Hematopoietic multipotent progenitor cell treated with erythropoietin and hydrocortisone succinate and interleukin-3 and kit ligand, for 6 days (in vitro differentiated cells): ENCODE measurements at regions not wholly inside any gene's neighbourhood (a gene's known extent, or its start where the extent isn't known, plus 50 kb on each side); places are given as distances from the start of the nearest gene placed in this dataset.

ENCODE experiments used
- DNase-seq: peaks from one replicate; pipeline ENCODE4 v3.0.0-alpha.2; 2015

DNA sequence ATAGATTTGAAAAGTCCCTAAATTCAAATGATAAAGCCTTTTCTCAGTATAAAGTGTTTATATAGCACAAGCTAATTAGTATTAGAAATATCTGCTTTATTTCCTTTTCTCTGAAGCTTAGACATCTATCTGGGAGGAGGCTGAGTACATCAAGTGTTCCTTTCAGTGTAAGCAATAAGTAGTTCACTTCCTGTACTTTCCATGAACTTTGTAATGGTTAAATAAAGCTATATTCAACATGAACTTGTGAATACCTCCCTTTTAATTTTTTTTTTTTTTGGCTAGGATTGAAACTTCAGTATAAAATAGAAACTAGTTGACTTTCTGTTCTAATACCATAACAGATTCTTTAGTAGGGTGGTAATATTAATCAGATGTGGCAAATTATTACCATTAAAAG, 190.9 kb downstream of the CENPW start:
- DNase-seq, result no peak

DNA sequence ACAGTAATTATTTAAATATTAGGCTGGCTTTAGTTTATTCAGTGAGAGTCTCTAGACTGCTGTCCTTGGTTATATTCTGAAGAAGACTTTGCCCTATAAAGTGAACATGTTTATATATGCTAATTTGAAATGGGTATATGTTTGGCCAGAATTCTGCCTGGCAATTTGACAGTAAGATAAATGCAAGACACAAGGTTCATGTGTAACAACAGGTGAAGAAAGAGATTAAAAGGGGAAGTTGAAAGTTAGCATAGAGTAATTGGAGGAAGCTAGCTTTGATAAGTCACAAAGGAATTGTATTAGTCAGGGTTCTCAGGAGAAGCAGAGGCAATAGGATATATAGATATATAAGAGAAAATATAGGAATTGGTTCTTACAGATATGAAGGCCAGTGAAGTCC, 191.4 kb downstream of the CENPW start:
- DNase-seq, result no peak

DNA sequence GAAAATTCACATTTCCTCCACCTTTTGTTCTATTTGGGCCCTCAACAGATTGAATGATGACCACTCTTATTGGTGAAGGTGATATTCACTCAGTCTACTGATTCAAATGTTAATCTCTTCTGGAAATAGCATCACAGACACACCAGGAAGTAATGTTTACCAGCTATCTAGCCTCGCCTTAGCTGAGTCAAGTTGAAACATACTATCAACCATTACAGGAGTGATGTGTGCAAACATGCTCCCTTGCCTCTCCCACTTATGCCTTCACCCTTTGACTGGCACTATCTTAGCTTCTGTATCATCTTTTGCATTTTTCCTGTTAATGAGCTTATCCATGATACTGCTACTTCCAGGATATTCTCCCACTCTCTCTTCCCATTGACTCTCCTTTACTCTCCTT, 191.9 kb downstream of the CENPW start:
- DNase-seq, result no peak

DNA sequence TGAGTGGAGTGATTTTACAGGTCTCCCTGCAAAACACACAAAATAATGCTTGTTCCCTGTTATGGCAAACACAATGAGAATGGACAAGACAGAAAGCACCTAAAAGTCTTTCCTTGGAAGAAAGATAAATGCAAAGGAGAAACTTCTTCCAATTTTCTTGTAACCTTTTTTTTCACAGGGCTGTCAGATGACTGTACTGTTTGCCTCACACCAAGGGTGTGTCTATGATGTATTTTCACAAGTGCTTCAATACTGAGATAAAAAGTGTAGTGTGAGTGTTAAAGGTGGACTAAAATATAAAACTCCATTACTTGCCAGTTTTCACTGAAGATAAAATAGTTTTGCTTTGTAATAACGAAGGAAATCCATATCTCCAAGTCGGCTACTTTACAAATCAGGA, 194.5 kb downstream of the CENPW start:
- no peak for DNase-seq

DNA sequence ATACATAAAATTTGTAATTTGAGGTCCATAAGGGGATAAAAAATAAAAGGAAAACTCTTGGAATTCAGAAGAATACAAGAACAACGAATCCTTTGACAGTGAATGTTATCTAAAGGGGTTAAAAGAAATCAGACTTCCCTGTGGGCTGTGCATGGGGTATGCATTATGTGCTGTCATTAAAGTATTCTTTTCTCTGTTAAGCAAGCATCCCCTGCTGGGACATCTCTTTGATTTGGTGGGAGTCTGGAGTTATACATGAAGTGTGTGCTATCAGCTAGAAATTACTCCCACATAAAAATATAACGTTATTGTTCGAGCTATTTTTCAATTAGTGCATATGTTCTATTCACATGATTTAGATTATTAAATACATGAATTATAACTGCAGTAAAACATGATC, 195.2 kb downstream of the CENPW start:
- no peak for DNase-seq

GRCh38 chr6:126535595-126535994, 195.7 kb downstream of the CENPW start:
- no peak for DNase-seq

GRCh38 chr6:126537061-126537816, 197.3 kb downstream of the CENPW start:
- DNase-seq, result no peak

DNA sequence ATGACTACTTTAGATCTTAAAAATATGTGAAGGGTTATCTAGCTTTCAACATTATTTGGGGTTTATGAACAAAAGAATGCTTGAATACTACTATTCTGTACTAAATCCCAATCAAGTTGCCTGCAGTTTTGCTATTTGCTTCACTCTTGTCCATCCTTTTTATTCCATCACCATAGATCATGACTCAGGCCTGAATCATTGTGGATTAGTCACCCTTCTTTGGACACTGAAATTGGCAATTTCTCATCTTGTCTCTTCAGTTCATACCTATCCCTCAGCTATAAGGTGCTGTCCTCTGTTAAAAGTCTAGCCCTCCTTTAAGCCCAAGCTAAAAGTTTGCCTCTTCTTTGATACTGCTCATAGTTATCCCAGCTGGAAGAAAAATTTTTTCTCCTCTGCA, 199.1 kb downstream of the CENPW start:
- no peak for DNase-seq

GRCh38 chr6:126540161-126540560, 200.2 kb downstream of the CENPW start:
- no peak for DNase-seq

DNA sequence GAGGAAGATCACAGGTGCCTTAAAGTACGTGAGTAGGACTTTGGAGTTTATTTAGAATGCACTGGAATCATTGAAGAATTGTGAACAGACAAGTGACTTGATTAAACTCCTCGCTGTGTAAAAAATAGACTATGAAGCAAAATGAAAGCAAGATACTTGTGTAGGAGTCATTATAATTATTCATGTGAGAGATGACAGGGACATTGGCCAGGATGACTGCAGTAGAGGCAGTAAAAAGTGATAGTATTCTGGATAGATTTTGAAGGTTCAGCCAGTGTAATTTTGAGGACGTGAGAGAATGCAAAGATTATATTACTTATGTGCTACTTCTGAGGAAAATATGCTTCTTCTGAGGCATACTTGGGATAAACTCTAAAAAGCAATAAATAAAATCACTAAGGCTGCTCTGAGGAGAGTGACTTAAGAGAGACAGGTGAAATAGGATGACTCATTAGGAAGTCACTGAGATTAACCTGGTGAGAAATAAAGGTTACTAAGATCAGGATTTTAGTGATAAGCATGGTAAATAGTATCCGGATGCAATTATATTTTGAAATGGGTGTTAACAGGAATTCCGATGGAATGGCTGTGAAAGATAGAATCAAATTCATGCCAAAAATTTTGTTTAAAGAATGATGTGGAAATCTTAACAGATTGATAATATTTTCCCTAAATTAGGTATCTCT, 202.0 kb downstream of the CENPW start:
- no peak for DNase-seq

DNA sequence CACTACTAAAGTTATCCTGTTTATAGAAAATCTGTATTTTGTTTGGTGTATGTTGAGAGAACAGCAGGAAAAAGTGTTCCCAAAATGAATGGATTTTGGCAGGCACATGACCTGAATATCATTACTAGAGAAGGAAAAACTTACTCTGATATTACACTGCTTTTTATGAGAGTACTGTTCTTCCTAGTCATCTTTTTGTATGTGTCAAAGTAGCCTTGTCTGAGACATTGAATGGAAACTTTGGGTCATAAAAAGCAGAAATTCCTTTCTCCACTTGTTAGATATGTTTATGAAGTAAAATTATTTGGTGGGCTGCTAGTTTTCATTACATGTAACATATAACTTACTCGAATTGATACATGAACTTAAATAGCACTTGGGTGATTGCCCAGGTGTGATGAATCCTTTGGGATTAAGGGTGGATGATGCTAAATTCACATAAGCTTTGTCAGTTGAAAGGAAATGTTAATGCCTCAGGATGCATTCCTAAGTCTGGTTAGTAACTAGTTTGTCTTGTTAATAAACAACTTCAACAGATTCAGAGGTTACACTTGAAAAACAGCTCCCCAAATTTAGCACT, 206.7 kb downstream of the CENPW start:
- DNase-seq, result no peak

GRCh38 chr6:126548300-126548699, 208.4 kb downstream of the CENPW start:
- no peak for DNase-seq

DNA sequence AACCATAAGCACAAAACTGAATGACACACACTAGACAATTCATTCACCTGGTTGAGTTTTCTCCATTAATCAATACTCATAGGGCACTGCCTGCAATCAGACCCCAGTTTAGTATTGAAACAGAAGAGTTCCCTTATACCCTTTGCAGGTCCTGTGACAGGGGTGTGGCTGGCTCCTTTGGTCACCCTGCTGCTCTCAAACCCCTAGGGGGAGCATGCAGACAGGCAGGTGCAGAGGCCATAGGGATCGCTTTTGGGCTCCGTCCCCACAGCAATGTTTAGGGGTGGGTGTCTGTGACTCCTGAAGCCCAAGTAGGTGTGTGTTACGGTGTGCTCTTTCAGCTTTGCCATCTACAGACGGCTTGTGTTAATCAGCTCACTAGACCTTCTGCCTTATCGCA, 210.4 kb downstream of the CENPW start:
- no peak for DNase-seq

DNA sequence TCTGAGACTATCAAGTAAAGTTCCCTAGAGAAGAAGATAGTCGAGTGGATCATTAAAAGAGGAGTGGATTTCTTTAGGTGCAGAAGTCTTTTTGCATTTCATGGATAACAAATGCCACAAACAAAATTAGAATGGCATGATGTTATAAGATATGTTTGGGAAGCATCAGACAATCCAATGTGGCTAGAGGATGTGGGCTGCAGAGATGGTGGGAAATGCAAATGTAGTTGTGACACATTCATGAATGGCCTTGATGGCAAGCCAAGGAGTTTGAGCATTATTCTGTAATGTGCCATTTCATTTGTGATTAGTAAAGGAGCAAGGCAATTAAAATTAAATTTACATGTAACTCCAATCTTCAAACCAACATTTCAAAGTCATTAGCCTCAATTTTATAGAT, 211.9 kb downstream of the CENPW start:
- DNase-seq, result no peak

- no peak for DNase-seq
Measured at GRCh38 chr6:126553854-126554253, 213.9 kb downstream of the CENPW start.

- DNase-seq, result no peak
Measured at GRCh38 chr6:126570507-126570906, 230.6 kb downstream of the CENPW start.

DNA sequence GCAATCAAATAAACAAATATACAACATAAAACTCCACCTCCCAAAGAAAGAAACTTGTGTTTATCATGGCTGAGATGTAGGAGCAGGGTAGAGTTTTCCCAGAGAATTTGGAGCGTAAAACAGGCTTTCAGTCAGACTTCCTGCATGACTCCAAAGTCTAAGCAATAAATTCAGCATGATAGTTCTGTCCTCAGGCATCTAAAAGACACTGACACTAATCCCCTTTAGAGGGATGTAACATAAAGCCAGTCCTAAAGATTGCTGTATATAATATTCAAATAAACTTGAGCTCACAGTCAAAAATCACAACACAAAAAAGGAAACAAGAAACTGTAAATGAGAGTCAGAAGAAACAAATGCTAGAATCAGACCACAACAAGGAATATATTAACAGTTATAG, 234.4 kb downstream of the CENPW start:
- DNase-seq, result no peak

- no peak for DNase-seq
Measured at GRCh38 chr6:126581316-126581715, 241.4 kb downstream of the CENPW start.

DNA sequence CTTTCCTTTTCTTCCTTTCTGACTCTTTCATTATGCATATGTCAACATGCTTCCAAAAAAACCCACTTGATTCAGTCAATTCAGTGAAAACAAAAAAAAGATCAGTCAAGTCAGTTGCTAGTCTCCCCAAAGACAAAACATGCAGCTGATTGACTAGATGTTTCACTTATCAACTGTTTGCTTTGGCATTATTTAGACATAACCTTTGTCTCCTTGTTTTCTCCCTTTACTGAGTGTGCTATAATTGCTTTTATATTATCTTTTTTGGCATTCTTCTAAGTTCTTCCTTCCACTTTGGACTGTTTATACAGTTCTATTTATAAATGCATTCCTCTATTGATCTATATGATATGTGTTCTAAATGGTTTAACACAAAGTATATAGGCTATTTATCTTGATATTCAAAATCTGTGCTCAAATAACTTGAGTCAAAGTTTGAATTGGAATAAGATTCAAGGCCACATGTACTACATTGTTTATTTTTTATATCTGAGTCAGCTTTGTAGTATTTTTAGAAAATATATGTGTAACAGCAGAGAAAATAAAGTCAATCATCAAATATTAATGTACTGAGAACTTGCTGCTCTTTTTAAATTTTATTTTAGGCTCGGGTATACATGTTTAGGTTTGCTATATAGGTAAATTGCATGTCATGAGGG, 260.5 kb downstream of the CENPW start:
- DNase-seq, result no peak

DNA sequence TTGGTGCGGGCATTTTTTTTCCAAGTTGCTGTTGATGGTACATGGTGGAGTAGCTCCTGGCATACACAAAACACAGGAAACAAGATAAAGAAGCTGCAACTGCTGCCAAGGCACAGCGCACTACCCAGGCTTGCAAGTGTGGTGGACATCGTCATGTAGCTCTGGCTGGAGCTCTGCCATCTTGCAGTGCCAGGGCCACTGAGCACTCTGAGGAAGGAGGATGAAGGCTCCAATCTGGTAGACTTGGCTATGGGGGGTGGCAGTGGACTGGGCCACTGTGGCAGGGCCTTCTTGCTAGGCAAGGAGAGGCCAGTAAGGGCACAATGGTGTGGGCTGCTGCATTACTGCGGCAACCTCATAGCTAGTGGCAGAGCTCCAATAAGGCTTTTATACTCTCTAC, 263.5 kb downstream of the CENPW start:
- DNase-seq, result no peak

DNA sequence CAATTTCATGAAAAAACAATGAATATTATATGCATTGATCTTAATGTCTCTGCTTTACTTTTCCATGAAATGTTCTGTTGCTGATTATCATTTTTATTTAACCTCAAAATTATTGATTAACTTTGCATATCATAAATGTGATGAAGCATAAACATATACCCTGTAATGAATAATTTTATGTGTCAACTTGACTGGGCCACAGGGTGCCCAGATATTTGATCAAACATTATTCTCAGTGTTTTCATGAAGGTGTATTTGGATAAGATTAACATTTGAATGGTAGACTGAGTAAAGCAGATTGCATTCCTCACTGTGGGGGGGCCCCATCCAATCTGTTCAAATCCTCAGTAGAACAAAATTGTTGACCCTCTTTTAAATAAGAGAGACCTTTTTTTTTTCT, 265.2 kb downstream of the CENPW start:
- no peak for DNase-seq

GRCh38 chr6:126607289-126607688, 267.4 kb downstream of the CENPW start:
- DNase-seq, result no peak

GRCh38 chr6:126608681-126609080, 268.8 kb downstream of the CENPW start:
- no peak for DNase-seq
